ENCODE measurements at regions not wholly inside any gene's neighbourhood (a gene's known extent, or its start where the extent isn't known, plus 50 kb on each side); places are given as distances from the start of the nearest gene placed in this dataset.

GRCh38 chr17:65404761-65405160 lies 156.7 kb downstream of the AXIN2 start:
- no peak for DNase-seq (ENCODE audit: low spot score)

DNA sequence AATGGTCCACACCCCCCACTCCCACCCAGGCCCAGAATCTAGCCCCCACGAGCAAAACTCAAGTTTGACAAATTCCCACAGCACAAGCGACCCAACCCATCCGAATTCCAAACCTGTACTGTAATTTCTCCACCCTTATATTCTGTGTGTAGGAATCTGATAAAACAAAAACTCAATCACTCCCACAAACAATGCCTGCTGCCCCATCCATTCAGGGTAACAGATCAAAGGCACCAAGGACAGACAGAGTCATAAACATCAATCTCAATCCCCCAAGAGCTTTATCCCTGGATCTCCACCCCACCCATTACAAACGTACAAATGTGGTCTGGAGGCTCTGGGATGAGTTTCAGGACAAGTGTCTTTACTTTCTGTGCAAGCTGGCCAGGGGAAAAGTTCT lies 157.8 kb downstream of the AXIN2 start:
- no peak for DNase-seq (ENCODE audit: low spot score)

GRCh38 chr17:65402513-65403496 lies 158.6 kb downstream of the AXIN2 start:
- no peak for DNase-seq (ENCODE audit: low spot score)

- no peak for DNase-seq (ENCODE audit: low spot score)
Measured at GRCh38 chr17:65401561-65401960, 159.9 kb downstream of the AXIN2 start.

GRCh38 chr17:65400701-65401100 lies 160.7 kb downstream of the AXIN2 start:
- DNase-seq (ENCODE audit: low spot score): no peak

GRCh38 chr17:65398040-65398787 lies 163.2 kb downstream of the AXIN2 start:
- DNase-seq (ENCODE audit: low spot score): no peak

DNA sequence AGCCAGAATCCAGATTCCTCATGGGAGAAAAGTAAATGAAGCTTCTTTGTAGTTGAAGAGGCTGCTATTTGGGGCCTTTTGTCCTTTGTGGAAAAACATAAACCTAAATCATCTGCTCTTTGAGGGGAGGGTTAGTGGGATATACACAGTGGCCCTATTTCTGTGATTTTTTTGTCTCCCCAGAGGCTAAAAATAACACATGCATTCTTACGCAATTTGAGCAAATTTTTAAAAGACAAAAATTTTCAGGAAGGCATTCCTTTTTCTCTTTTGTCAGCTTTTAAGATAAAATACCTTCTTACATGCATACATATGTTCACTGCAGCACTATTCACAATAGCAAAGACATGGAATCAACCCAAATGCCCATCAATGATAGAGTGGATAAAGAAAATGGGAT lies 165.5 kb downstream of the AXIN2 start:
- no peak for DNase-seq (ENCODE audit: low spot score)

GRCh38 chr17:65394811-65395472 lies 166.5 kb downstream of the AXIN2 start:
- no peak for DNase-seq (ENCODE audit: low spot score)

GRCh38 chr17:65393514-65393913 lies 167.9 kb downstream of the AXIN2 start:
- DNase-seq (ENCODE audit: low spot score): no peak

- no peak for DNase-seq (ENCODE audit: low spot score)
Measured at GRCh38 chr17:65389949-65390348, 171.5 kb downstream of the AXIN2 start.

DNA sequence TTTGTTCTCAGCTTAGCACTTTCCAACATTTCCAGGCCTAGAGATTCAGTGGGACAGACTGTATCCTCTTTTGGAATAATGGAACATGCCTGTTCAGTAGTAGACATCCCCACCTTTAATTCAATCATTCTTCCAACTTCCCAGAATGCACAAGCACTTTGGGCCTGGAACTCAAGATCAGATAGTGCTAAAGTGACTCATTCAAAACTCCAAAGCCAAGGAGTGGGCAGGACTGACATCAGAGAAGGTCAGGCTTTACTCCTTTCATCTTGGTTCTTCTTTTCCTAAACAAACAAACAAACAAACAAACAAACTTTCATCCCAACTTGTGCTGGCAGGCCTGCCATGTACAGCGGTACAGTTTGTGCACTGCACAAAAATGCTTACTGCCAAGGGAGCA lies 172.0 kb downstream of the AXIN2 start:
- no peak for DNase-seq (ENCODE audit: low spot score)

DNA sequence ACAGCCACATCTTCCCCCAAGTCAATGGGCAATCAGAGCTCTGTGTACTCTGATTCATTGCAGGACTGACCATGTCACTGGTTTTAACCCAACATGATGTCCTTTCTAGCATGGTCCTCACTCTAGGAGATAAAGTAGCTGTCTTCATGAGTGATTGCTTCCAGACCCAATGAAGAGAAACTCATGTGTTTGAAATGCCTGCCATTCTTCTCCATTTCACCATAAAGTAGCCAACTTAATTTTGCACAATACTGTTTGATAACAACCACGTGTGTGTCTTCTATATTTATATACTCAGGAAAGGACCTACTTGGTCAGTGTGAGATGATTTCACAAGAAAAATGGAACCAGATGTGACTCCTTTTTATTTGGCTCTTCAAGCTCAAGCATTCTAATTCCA lies 172.5 kb downstream of the AXIN2 start:
- no peak for DNase-seq (ENCODE audit: low spot score)

DNA sequence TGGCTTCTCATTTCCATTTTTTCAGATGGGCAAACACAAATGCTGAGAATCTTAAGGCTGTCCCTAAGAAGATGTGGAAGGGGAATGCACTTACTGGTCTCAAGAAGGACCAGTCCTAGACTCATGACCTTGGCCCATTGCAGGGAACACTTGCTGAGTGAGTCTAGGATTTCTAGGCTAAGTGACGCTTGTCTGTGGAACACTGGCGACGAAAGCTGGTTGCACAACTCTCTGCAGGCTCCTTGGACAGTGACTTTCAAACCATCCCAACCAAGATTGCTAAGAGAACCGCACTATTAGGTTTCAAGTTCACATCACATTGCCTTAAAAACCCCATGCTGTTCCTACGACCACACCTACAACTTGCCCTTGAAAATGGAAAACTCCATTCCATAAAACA lies 174.1 kb downstream of the AXIN2 start:
- DNase-seq (ENCODE audit: low spot score): no peak

- DNase-seq (ENCODE audit: low spot score): no peak
Measured at GRCh38 chr17:65385726-65386125, 175.7 kb downstream of the AXIN2 start.

DNA sequence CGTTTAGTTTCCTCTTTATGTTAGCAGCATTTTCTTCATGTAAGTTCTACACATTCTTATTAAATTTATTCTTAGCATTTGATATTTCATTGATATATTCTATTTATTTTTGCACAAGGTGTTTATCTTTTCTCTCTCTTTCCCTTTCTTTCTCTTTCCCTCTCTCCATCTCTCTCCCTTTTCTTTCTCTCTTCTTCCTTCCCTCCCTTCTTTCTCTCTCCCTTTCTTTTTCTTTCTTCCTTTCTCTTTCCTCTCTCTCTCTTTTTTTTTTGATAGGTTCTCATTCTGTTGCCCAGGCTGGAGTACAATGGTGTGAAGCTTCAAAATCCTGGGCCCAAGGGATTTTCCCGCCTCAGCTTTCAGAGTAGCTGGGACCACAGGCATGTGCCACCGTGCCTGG lies 176.4 kb downstream of the AXIN2 start:
- DNase-seq (ENCODE audit: low spot score): no peak

DNA sequence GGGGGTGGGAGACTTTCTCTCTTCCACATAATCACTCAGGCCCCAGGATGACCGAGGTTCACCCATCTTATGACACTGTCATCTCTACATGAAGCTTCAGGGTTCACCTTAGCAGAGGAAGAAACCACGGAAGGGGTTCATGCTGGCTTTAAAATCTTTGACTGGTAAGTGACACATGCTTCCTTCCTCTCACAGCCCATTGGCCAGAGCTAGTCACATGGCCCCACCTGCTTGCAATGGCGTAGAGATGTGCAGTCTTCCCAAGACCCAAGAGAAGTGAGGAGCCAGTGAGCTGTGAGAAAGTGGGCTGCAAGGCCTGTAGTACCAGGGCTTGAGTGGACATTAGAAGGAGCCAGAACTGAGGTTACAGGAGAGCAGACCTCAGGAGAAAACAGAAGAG lies 180.3 kb downstream of the AXIN2 start:
- no peak for DNase-seq (ENCODE audit: low spot score)

GRCh38 chr17:65374966-65375365 lies 186.5 kb downstream of the AXIN2 start:
- DNase-seq (ENCODE audit: low spot score): no peak

DNA sequence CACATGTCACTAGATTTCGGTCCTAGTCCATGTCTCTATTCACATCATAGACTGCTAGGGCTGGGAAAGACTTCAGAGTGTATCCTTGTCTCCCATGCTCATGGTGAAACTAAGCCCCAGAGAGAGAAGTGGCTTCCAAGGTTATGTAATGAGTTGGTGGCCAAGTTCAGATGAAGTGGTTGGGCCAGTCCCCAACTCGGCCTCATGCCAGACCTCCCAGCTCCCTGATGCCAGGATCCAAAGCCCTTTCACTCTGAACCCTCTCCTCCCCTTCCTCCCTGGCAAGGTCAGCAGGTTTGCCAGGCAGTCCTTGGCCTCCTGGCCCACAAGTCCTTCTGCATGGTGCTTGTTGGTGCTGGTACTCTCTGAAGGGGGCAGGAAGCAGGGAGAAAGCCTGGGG lies 189.7 kb downstream of the AXIN2 start:
- no peak for DNase-seq (ENCODE audit: low spot score)

DNA sequence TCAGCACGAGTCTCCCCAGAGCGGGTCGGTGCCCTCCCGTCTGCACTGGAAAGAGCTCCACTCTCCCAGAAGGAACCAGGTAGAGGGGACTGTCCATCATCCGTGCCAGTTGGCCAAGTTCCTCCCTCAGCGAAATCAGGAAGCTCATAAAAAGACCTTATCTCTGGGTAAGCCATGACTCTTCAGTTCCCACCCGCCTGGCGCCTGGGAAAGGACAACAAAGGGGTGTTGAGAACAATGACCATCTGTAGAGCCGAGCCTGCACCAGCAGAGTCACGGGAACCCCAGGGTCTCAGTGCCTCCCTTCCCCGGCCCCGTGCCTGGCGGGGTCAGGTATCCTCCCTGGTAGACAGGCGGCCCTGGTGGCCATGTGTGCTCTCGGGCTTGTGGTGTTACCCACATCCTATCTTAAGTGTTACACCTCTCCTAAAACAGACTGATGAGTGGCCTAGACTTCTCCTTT lies 190.7 kb downstream of the AXIN2 start:
- no peak for DNase-seq (ENCODE audit: low spot score)

DNA sequence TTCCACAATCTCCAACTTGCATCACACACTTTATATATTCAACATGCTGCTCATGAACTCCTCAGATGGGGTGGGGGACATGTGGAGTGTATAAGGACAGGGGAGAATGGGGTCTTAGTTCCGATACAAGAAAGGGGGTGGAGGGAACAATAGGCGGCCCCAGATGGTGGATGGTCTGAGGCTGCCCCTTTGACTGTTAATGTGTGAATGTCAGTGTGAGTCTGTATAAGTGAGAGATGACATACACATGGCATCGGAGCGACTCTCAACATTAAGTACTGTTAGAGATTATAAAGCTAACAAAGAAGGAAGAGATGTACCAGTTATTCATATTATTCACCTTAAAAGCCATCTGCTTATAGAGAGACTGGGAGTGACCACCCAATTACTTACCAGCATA lies 193.1 kb downstream of the AXIN2 start:
- DNase-seq (ENCODE audit: low spot score): no peak

DNA sequence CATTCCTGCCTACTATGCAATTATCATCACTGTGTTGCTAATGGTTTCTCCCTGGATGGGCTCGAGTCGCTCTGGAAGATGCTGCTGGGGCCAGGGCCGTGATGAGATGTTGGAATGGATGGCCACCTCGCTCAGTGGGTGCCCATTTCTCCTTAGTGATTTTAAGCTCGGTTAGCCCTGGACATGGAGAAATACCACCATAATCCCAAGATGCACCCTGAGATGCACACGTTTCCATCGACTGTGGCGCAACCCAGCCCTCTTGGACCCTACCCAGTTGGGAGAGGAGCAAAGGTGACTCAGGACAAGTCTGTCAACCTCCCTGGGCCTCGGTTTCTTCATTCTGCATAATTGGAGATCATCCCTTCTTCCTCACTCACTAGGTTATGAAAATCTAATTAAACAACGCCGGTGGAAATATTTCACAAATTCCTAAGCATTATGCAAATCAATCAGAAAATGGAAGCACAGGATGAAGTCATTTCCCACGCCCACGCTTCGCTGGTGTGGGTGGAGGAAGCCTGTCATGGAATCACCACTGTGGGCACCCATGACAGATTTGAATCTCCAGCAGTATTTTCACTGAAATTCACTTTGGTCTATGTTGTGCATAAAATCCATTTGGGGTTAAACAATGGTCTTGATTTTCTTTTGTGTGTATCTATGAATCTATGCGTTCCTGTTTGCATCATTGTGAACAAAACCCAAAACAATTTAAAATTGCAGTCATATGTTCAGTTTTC lies 195.2 kb downstream of the AXIN2 start:
- no peak for DNase-seq (ENCODE audit: low spot score)

DNA sequence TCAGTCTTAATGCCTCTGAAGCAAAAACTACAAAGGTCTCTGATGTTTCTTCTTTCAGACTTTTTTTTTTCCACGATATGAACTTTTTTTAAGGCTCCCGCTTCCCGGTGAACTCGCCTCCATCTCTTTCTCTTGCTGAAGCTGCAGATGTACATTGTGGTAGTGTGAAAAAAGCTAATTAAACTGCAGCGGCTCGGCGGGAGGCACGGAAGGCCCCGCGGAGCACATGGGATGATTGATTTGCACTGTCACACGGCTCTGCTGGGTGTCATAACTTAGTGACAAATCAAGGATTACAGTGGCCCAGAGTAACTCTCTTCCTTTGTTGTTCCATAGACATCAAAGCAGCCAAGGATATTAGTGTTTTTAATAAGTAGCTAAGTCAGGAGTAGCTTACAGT lies 196.3 kb downstream of the AXIN2 start:
- DNase-seq (ENCODE audit: low spot score): no peak

Measured in hematopoietic multipotent progenitor cell treated with erythropoietin and hydrocortisone succinate and interleukin-3 and kit ligand, for 15 days (in vitro differentiated cells).